ENCODE measurements at regions not wholly inside any gene's neighbourhood (a gene's known extent, or its start where the extent isn't known, plus 50 kb on each side); places are given as distances from the start of the nearest gene placed in this dataset.
"Not testable (repeated sequence)": the region's sequence is repeated elsewhere in the genome, so short reads cannot be mapped to it uniquely, and the experiment has no call there.

GRCh38 chr4:74505355-74505978 lies 60.5 kb downstream of the AREG start:
- DNase-seq (ENCODE audit: low read depth in 3 of 3), result not testable (repeated sequence)

GRCh38 chr4:74509363-74509762 lies 64.4 kb downstream of the AREG start:
- DNase-seq (ENCODE audit: low read depth in 3 of 3), result not testable (repeated sequence)

- no peak for DNase-seq (ENCODE audit: low read depth in 3 of 3)
Measured at GRCh38 chr4:74516303-74516702, 71.4 kb downstream of the AREG start.

- no peak for DNase-seq (ENCODE audit: low read depth in 3 of 3)
Measured at GRCh38 chr4:74517996-74518395, 73.1 kb downstream of the AREG start.

GRCh38 chr4:74522251-74522991 lies 77.5 kb downstream of the AREG start:
- no peak for DNase-seq (ENCODE audit: low read depth in 3 of 3)

GRCh38 chr4:74523096-74523495 lies 78.2 kb downstream of the AREG start:
- DNase-seq (ENCODE audit: low read depth in 3 of 3), result no peak

GRCh38 chr4:74524985-74525384 lies 80.0 kb downstream of the AREG start:
- DNase-seq (ENCODE audit: low read depth in 3 of 3), result no peak

- no peak for DNase-seq (ENCODE audit: low read depth in 3 of 3)
Measured at GRCh38 chr4:74527049-74527448, 82.1 kb downstream of the AREG start.

GRCh38 chr4:74528178-74528577 lies 83.2 kb downstream of the AREG start:
- DNase-seq (ENCODE audit: low read depth in 3 of 3), result no peak

- no peak for DNase-seq (ENCODE audit: low read depth in 3 of 3)
Measured at GRCh38 chr4:74529284-74530041, 84.5 kb downstream of the AREG start.

- no peak for DNase-seq (ENCODE audit: low read depth in 3 of 3)
Measured at GRCh38 chr4:74531963-74532794, 87.2 kb downstream of the AREG start.

- DNase-seq (ENCODE audit: low read depth in 3 of 3), result no peak
Measured at GRCh38 chr4:74534121-74534520, 89.2 kb downstream of the AREG start.

- no peak for DNase-seq (ENCODE audit: low read depth in 3 of 3)
Measured at GRCh38 chr4:74534936-74535335, 90.0 kb downstream of the AREG start.

GRCh38 chr4:74535512-74535911 lies 90.6 kb downstream of the AREG start:
- no peak for DNase-seq (ENCODE audit: low read depth in 3 of 3)

GRCh38 chr4:74536557-74536956 lies 91.6 kb downstream of the AREG start:
- no peak for DNase-seq (ENCODE audit: low read depth in 3 of 3)

GRCh38 chr4:74537459-74537858 lies 92.5 kb downstream of the AREG start:
- no peak for DNase-seq (ENCODE audit: low read depth in 3 of 3)

- no peak for DNase-seq (ENCODE audit: low read depth in 3 of 3)
Measured at GRCh38 chr4:74539044-74539790, 94.3 kb downstream of the AREG start.

GRCh38 chr4:74540193-74540592 lies 95.3 kb downstream of the AREG start:
- DNase-seq (ENCODE audit: low read depth in 3 of 3), result no peak

GRCh38 chr4:74541667-74542066 lies 96.7 kb downstream of the AREG start:
- DNase-seq (ENCODE audit: low read depth in 3 of 3), result no peak

- no peak for DNase-seq (ENCODE audit: low read depth in 3 of 3)
Measured at GRCh38 chr4:74543231-74543781, 98.4 kb downstream of the AREG start.

- DNase-seq (ENCODE audit: low read depth in 3 of 3), result no peak
Measured at GRCh38 chr4:74543983-74544382, 99.0 kb downstream of the AREG start.

Measured in stimulated activated CD4-positive, alpha-beta T cell treated with anti-CD3 and anti-CD28 coated beads, TNF-alpha, amount 100 ng/mL, for 24 hours (primary cell).